ENCODE measurements at regions not wholly inside any gene's neighbourhood (a gene's known extent, or its start where the extent isn't known, plus 50 kb on each side); places are given as distances from the start of the nearest gene placed in this dataset.

GRCh38 chr3:66729687-66730393 is 229.0 kb upstream of the LRIG1 start:
- intact Hi-C loops (cut with micrococcal nuclease), result no loop called here
- H3K36me3 ChIP-seq (ENCODE audit: control insufficient read depth, insufficient read depth, low read length), result no peaks in the 10 kb centered on the region
- H3K9ac ChIP-seq (ENCODE audit: insufficient read depth in 1 of 2, low read depth in 2 of 2, low read length in 2 of 2), result no peak overlapping the region
- ChIA-PET CTCF (ENCODE audit: low intra/inter-chr PET ratio) (no interaction called here), POLR2A (no interaction called here)
- 0% methylated on average over 2 of the region's 2 CpGs for WGBS (ENCODE audit: insufficient coverage, low coverage, missing lambda C conversion rate)
- no peak overlapping the region for H3K4me2 ChIP-seq (ENCODE audit: insufficient read depth, low read length)
- no peak for FAIRE-seq
- H3K79me2 ChIP-seq (ENCODE audit: control insufficient read depth, insufficient read depth, low read length), result no peaks in the 10 kb centered on the region
- H3K9me1 ChIP-seq (ENCODE audit: control insufficient read depth, insufficient read depth, low read length), result no peaks in the 10 kb centered on the region
- no peaks in the 10 kb centered on the region for H3K4me1 ChIP-seq (replicated peaks in 1 of 2; ENCODE audit: control insufficient read depth in 2 of 2, insufficient read depth in 2 of 2, low read length in 2 of 2)
- BruUV-seq (replicated peaks), result no TSS peak
- no peak overlapping the region for H3K4me3 ChIP-seq
- no peaks in the 10 kb centered on the region for H4K20me1 ChIP-seq (replicated peaks; ENCODE audit: control insufficient read depth, insufficient read depth, low read length)
- in situ Hi-C loops (cut with MboI), result no loop called here
- no peak overlapping the region for H3K27ac ChIP-seq (ENCODE audit: extremely low read depth, low read depth, low read length)
- H3K9me3 ChIP-seq (replicated peaks; ENCODE audit: control insufficient read depth, insufficient read depth, low read depth, low read length), result no peaks in the 10 kb centered on the region
- no peaks in the 10 kb centered on the region for H3K27me3 ChIP-seq (ENCODE audit: control insufficient read depth in 2 of 2, insufficient read depth in 2 of 2, low read length in 2 of 2)
- TF ChIP-seq KDM5B (IDR thresholded peaks at IDR 0.05; ENCODE audit: insufficient replicate concordance, low read depth, low read length) (no peak), TGIF2 (CRISPR knock-in tag; IDR thresholded peaks at IDR 0.05) (no peak), HDGF (IDR thresholded peaks at IDR 0.05) (no peak), NEUROD1 (IDR thresholded peaks at IDR 0.05; ENCODE audit: borderline replicate concordance, low read depth, low read length, partially characterized antibody) (no peak), CCAR2 (IDR thresholded peaks at IDR 0.05; ENCODE audit: low read depth, low read length) (no peak)
- no peak for ATAC-seq
- no peak overlapping the region for H2AFZ ChIP-seq (ENCODE audit: low read depth, low read length)
- DNase-seq (ENCODE audit: extremely low read depth in 1 of 4, low spot score in 3 of 4), result no peak
